ENCODE measurements at regions not wholly inside any gene's neighbourhood (a gene's known extent, or its start where the extent isn't known, plus 50 kb on each side); places are given as distances from the start of the nearest gene placed in this dataset.

DNA sequence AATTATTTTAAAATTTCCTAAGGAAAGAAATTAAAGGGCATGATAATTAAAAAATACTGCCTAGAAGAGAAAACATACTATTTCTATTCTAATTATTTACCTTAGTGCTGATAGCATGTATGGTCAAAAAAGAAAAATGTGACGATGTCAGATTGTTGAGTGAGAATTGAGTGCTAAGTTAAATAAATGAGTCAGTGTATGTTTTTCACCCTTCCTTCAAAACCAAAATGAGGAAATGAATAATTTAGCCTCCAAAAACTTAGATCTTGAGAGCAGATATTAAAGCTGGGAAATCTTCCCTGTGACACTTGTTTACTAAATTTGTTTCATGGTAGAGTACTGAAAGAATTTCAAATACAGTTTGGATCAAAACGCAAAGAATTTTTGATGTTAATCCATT is 58.6 kb upstream of the NYAP2 start:
- H3K36me3 ChIP-seq (replicated peaks; ENCODE audit: control insufficient read depth, insufficient read depth, low read length): no peaks in the 10 kb centered on the region
- no peak for DNase-seq
- H3K27me3 ChIP-seq (ENCODE audit: control insufficient read depth, insufficient read depth, low read length): no peaks in the 10 kb centered on the region
- H3K4me3 ChIP-seq (ENCODE audit: insufficient read depth, low read depth, low read length): no peak overlapping the region

DNA sequence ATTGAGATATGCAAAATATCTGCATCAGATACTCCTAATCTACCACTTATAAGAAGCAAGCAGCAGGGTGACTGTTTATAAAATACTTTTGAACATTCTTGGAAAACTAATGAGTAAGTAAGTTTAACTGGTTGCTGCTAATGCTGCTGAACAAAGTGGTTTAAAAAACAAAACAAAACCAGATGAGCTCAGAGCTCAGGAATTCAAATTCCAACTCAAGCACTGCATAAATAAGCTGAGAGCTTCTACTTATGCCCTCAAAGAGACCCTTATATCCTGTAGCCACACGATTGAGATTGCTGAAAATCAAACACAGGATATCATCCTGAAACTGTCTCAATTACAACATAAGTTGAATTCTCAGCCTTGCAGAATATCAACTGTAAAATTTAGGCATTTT is 62.3 kb upstream of the NYAP2 start:
- DNase-seq: no peak
- no peak overlapping the region for H3K4me3 ChIP-seq (ENCODE audit: insufficient read depth, low read depth, low read length)
- H3K27me3 ChIP-seq (ENCODE audit: control insufficient read depth, insufficient read depth, low read length): no peaks in the 10 kb centered on the region
- no peaks in the 10 kb centered on the region for H3K36me3 ChIP-seq (replicated peaks; ENCODE audit: control insufficient read depth, insufficient read depth, low read length)

DNA sequence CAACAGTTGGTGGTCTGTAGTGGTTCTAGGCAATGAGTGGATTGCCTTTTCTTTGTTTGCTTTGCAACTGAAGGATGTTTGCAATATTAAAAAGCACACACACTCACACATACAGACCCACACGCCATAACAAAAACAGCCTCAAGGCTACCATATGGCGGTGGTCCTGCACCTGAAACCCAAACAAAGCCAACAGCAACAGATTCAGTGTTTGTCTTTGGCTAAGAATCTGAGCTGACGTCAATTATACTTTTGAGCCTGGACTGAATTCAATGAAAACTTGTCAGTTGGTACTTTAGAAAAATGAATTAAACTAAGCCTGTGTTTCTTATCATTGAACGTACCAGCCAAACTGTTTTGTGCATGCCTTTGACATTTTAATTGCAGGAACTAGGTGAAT is 65.0 kb upstream of the NYAP2 start:
- no peaks in the 10 kb centered on the region for H3K36me3 ChIP-seq (replicated peaks; ENCODE audit: control insufficient read depth, insufficient read depth, low read length)
- H3K4me3 ChIP-seq (ENCODE audit: insufficient read depth, low read depth, low read length): no peak overlapping the region
- DNase-seq: no peak
- H3K27me3 ChIP-seq (ENCODE audit: control insufficient read depth, insufficient read depth, low read length): no peaks in the 10 kb centered on the region

- H3K4me3 ChIP-seq (ENCODE audit: insufficient read depth, low read depth, low read length): no peak overlapping the region
- DNase-seq: no peak
- no peaks in the 10 kb centered on the region for H3K36me3 ChIP-seq (replicated peaks; ENCODE audit: control insufficient read depth, insufficient read depth, low read length)
- H3K27me3 ChIP-seq (ENCODE audit: control insufficient read depth, insufficient read depth, low read length): no peaks in the 10 kb centered on the region
Observed at GRCh38 chr2:225328192-225328591, 71.3 kb upstream of the NYAP2 start.

DNA sequence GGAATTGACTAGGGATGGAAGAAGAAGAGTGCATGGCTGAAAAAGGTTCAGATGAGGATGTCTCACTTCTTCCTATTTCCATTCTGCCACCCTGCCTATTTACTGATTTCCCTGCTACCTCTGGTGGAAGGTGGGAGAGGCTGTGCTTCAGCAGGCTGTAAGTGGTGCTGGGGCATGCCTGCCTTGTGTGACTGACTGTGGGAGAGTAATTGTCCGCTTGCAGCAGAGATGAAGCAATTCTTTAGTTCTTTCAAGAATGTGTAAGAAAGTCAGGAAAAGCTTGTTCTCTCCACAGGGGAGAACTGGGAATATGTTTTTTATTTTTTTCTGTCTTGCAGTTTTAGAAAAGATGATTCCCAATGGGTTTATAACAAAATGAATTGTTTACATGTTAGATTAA is 72.5 kb upstream of the NYAP2 start:
- DNase-seq: no peak
- Histone ChIP-seq H3K4me3 (ENCODE audit: insufficient read depth, low read depth, low read length) (no peak overlapping the region), H3K36me3 (replicated peaks; ENCODE audit: control insufficient read depth, insufficient read depth, low read length) (no peaks in the 10 kb centered on the region), H3K27me3 (ENCODE audit: control insufficient read depth, insufficient read depth, low read length) (no peaks in the 10 kb centered on the region)

GRCh38 chr2:225319872-225320271 is 79.6 kb upstream of the NYAP2 start:
- DNase-seq: no peak
- Histone ChIP-seq H3K4me3 (ENCODE audit: insufficient read depth, low read depth, low read length) (no peak overlapping the region), H3K36me3 (replicated peaks; ENCODE audit: control insufficient read depth, insufficient read depth, low read length) (no peaks in the 10 kb centered on the region), H3K27me3 (ENCODE audit: control insufficient read depth, insufficient read depth, low read length) (no peaks in the 10 kb centered on the region)

- Histone ChIP-seq H3K27me3 (ENCODE audit: control insufficient read depth, insufficient read depth, low read length) (no peaks in the 10 kb centered on the region), H3K4me3 (ENCODE audit: insufficient read depth, low read depth, low read length) (no peak overlapping the region), H3K36me3 (replicated peaks; ENCODE audit: control insufficient read depth, insufficient read depth, low read length) (no peaks in the 10 kb centered on the region)
- no peak for DNase-seq
Observed at GRCh38 chr2:225318440-225318839, 81.1 kb upstream of the NYAP2 start.

DNA sequence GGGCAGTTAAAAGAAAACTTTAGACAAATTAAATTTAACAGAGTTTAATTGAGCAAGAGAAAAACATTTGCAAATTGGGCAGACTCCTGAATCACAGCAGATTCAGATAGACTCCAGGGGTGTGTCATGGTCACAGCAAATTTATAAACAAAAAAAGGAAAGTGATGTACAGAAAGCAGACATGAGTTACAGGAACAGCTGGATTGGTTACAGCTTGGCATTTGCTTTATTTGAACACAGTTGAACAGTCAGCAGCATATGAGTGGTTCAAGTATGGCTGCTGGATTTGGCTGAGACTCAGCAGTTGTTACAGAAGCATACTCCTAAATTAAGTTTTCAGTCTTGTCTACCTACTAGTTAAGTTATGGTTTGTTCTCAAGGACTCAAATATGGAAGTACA is 82.3 kb upstream of the NYAP2 start:
- H3K4me3 ChIP-seq (ENCODE audit: insufficient read depth, low read depth, low read length): no peak overlapping the region
- no peaks in the 10 kb centered on the region for H3K36me3 ChIP-seq (replicated peaks; ENCODE audit: control insufficient read depth, insufficient read depth, low read length)
- H3K27me3 ChIP-seq (ENCODE audit: control insufficient read depth, insufficient read depth, low read length): no peaks in the 10 kb centered on the region
- no peak for DNase-seq

- no peaks in the 10 kb centered on the region for H3K36me3 ChIP-seq (replicated peaks; ENCODE audit: control insufficient read depth, insufficient read depth, low read length)
- H3K27me3 ChIP-seq (ENCODE audit: control insufficient read depth, insufficient read depth, low read length): no peaks in the 10 kb centered on the region
- no peak overlapping the region for H3K4me3 ChIP-seq (ENCODE audit: insufficient read depth, low read depth, low read length)
- DNase-seq: no peak
Observed at GRCh38 chr2:225310745-225311144, 88.8 kb upstream of the NYAP2 start.

DNA sequence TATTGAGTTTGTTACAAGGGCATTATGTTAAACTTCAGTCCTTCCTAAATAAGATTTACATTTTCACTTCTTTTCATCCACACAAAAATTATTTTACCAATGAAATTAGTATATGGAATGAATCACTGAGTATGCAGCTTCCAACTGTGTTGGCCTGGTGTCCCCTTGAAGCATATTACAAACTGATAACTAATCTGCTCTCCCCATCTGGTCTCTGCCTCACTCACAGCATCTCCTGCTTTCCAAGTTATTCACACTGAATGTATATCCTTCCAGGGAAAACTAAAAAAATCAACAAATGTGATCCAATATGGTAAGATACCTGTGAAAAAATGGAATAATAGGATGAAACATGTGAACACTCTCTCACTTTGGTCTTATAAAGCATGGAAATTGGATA is 90.0 kb upstream of the NYAP2 start:
- DNase-seq: no peak
- H3K27me3 ChIP-seq (ENCODE audit: control insufficient read depth, insufficient read depth, low read length): no peaks in the 10 kb centered on the region
- H3K4me3 ChIP-seq (ENCODE audit: insufficient read depth, low read depth, low read length): no peak overlapping the region
- no peaks in the 10 kb centered on the region for H3K36me3 ChIP-seq (replicated peaks; ENCODE audit: control insufficient read depth, insufficient read depth, low read length)

DNA sequence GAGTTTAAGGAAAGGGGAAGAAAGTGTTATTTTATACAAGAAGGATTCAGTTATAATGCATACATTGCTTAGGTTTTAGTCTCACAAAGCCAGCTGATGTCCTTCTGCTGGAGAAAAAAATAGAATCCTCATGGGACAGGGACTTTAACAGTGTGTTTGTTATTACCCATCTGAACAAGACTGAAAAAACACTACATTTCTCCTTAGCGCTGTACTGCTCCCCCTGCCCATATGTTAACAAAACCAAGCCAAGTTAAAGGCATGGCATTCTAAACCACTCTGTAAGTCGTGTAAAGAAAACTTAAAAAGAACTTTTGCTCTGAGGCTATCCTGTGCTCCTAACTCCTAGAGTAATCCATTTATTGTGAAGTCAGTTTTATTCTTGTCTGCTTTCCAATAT is 102.6 kb upstream of the NYAP2 start:
- Histone ChIP-seq H3K36me3 (replicated peaks; ENCODE audit: control insufficient read depth, insufficient read depth, low read length) (no peaks in the 10 kb centered on the region), H3K4me3 (ENCODE audit: insufficient read depth, low read depth, low read length) (no peak overlapping the region), H3K27me3 (ENCODE audit: control insufficient read depth, insufficient read depth, low read length) (no peaks in the 10 kb centered on the region)
- no peak for DNase-seq

DNA sequence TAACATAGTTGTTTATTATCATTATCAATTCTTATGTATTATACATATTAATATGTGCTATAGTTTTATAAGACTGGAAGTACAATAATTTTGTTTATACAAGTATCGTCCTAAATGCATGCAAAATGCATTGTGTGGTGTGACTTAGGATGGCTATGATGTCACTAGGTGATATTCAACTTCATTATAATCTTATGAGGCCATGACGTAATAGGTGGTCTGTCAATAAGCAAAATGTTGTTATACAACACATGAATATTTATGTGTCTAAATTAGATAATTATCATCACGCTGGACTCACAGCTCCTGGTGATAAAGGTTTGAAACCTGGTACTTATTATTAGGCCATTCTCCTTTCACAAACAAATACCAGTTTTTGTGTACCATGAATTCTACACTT is 104.4 kb upstream of the NYAP2 start:
- no peak for DNase-seq
- Histone ChIP-seq H3K36me3 (replicated peaks; ENCODE audit: control insufficient read depth, insufficient read depth, low read length) (no peaks in the 10 kb centered on the region), H3K27me3 (ENCODE audit: control insufficient read depth, insufficient read depth, low read length) (no peaks in the 10 kb centered on the region), H3K4me3 (ENCODE audit: insufficient read depth, low read depth, low read length) (no peak overlapping the region)

GRCh38 chr2:225293638-225294037 is 105.9 kb upstream of the NYAP2 start:
- Histone ChIP-seq H3K36me3 (replicated peaks; ENCODE audit: control insufficient read depth, insufficient read depth, low read length) (no peaks in the 10 kb centered on the region), H3K4me3 (ENCODE audit: insufficient read depth, low read depth, low read length) (no peak overlapping the region), H3K27me3 (ENCODE audit: control insufficient read depth, insufficient read depth, low read length) (no peaks in the 10 kb centered on the region)
- no peak for DNase-seq

DNA sequence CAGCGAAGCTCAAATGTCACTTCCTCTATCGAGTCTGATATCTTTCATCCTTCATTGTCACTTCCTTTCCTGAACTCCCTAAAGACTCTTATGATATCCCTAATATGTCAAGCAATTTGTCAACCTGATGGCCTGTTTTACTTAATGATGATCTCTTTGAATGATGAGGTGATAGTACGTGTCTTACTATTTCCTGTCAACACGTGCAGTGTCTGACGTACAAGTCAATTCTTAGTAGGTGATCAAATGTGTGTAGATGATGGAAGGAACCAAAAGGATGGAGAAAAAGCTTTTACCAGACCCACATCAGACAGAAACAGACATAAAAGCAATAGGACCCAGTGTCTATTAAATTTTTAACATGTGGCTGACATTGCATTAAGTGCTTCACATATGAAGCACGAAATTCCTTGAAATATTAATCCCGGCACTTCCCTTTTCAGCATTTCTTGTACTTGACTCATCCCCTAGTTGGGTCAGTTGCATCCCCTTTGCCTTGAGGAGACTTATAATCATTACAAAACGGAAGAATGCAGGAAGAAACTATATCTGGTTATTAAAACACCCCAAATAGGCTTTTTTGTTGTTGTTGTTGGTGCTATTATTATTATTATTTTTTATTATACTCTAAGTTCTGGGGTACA is 108.6 kb upstream of the NYAP2 start:
- H3K4me3 ChIP-seq (ENCODE audit: insufficient read depth, low read depth, low read length): no peak overlapping the region
- H3K27me3 ChIP-seq (ENCODE audit: control insufficient read depth, insufficient read depth, low read length): no peaks in the 10 kb centered on the region
- no peak for DNase-seq
- H3K36me3 ChIP-seq (replicated peaks; ENCODE audit: control insufficient read depth, insufficient read depth, low read length): no peaks in the 10 kb centered on the region

- H3K27me3 ChIP-seq (ENCODE audit: control insufficient read depth, insufficient read depth, low read length): no peaks in the 10 kb centered on the region
- no peak for DNase-seq
- H3K36me3 ChIP-seq (replicated peaks; ENCODE audit: control insufficient read depth, insufficient read depth, low read length): no peaks in the 10 kb centered on the region
- H3K4me3 ChIP-seq (ENCODE audit: insufficient read depth, low read depth, low read length): no peak overlapping the region
Observed at GRCh38 chr2:225289659-225290058, 109.9 kb upstream of the NYAP2 start.

- H3K4me3 ChIP-seq (ENCODE audit: insufficient read depth, low read depth, low read length): no peak overlapping the region
- DNase-seq: no peak
- H3K36me3 ChIP-seq (replicated peaks; ENCODE audit: control insufficient read depth, insufficient read depth, low read length): no peaks in the 10 kb centered on the region
- no peaks in the 10 kb centered on the region for H3K27me3 ChIP-seq (ENCODE audit: control insufficient read depth, insufficient read depth, low read length)
Observed at GRCh38 chr2:225288986-225289385, 110.5 kb upstream of the NYAP2 start.
